SK-N-SH (cell line): ENCODE measurements at regions not wholly inside any gene's neighbourhood (a gene's known extent, or its start where the extent isn't known, plus 50 kb on each side); places are given as distances from the start of the nearest gene placed in this dataset.

Source experiments
- CTCF ChIA-PET: fragments of 300-600, 350-600 bp; formaldehyde crosslinking; extraction: SDS; loops from one replicate; lab custom pipeline; 2021; lab: Yijun Ruan, JAX
- POLR2A ChIA-PET: fragments of 350-600 bp; sonication (Branson Sonifier 250); formaldehyde crosslinking; extraction: SDS; loops from one replicate; lab custom pipeline; 2020; ENCODE audit warnings: antibody characterized with exemption, inconsistent platforms; lab: Yijun Ruan, JAX
- DNase-seq: peaks from one replicate; pipeline ENCODE4 v3.0.0; 2012
- H2AFZ ChIP-seq: fragments of 200-600 bp; sonication (generic); 2 replicates; pipeline ENCODE4 v1.8.1; 2016; ENCODE audit warnings: antibody characterized with exemption, mild to moderate bottlenecking, low read depth
- H3F3A ChIP-seq: fragments of 200-600 bp; sonication (generic); replicated peaks from 2 replicates; pipeline ENCODE3; 2016; ENCODE audit warnings: antibody characterized with exemption, mild to moderate bottlenecking; ENCODE audit not compliant: insufficient read depth
- H3K27ac ChIP-seq, 2 experiments: fragments of 200-500 bp in 1 of 2; fragments of 200-600 bp in 1 of 2; sonication (Bioruptor generic) in 1 of 2; sonication (generic), shearing (Covaris generic) in 1 of 2; 2 replicates each; pipeline versions ENCODE4 v1.5.1 to v1.6.1; 2014 to 2016; ENCODE audit warnings: low read depth in 2 of 2, inconsistent platforms in 1 of 2, low read length in 1 of 2, mild to moderate bottlenecking in 1 of 2, mixed read lengths in 1 of 2
- H3K27me3 ChIP-seq: fragments of 200-600 bp; sonication (generic), shearing (Covaris generic); 2 replicates; pipeline ENCODE4 v1.6.1; 2016; ENCODE audit warnings: mixed run types; ENCODE audit not compliant: insufficient read depth
- H3K36me3 ChIP-seq, 2 experiments: fragments of 200-500 bp in 1 of 2; fragments of 200-600 bp in 1 of 2; sonication (Bioruptor generic) in 1 of 2; sonication (generic) in 1 of 2; replicated peaks in 1 of 2; 2 replicates each; pipeline versions ENCODE3 to v1.5.1; 2014 to 2016; ENCODE audit warnings: low read length in 1 of 2, mild to moderate bottlenecking in 1 of 2; ENCODE audit not compliant: insufficient read depth in 2 of 2, control insufficient read depth in 1 of 2
- H3K4me1 ChIP-seq, 2 experiments: fragments of 200-500 bp in 1 of 2; fragments of 200-600 bp in 1 of 2; sonication (Bioruptor generic) in 1 of 2; sonication (generic), shearing (Covaris generic) in 1 of 2; 2 replicates each; pipeline versions ENCODE4 v1.5.1 to v1.6.1; 2014 to 2016; ENCODE audit warnings: low read depth in 1 of 2, low read length in 1 of 2, mixed run types in 1 of 2; ENCODE audit not compliant: insufficient read depth in 2 of 2, control insufficient read depth in 1 of 2
- H3K4me2 ChIP-seq: fragments of 200-600 bp; sonication (generic), shearing (Covaris generic); 2 replicates; pipeline ENCODE4 v1.6.1; 2017; ENCODE audit warnings: mixed run types
- H3K4me3 ChIP-seq, 2 experiments: fragments of 200-500 bp in 1 of 2; fragments of 200-600 bp in 1 of 2; sonication (Bioruptor generic) in 1 of 2; sonication (generic), shearing (Covaris generic) in 1 of 2; 2 replicates each; pipeline versions ENCODE4 v1.5.1 to v1.8.1; 2014 to 2016; ENCODE audit warnings: low read depth in 2 of 2, inconsistent platforms in 1 of 2, low read length in 1 of 2, mild to moderate bottlenecking in 1 of 2, mixed read lengths in 1 of 2, moderate library complexity in 1 of 2
- H3K79me2 ChIP-seq: fragments of 200-600 bp; sonication (generic); 2 replicates; pipeline ENCODE4 v1.8.1; 2017; ENCODE audit warnings: mild to moderate bottlenecking; ENCODE audit not compliant: insufficient read depth
- H3K9ac ChIP-seq: fragments of 200-600 bp; sonication (generic); 2 replicates; pipeline ENCODE4 v1.6.1; 2017; ENCODE audit warnings: mixed run types
- H3K9me2 ChIP-seq: fragments of 200-600 bp; sonication (generic); 2 replicates; pipeline ENCODE4 v1.6.1; 2017; ENCODE audit warnings: mixed run types
- H3K9me3 ChIP-seq: fragments of 200-600 bp; sonication (generic); 2 replicates; pipeline ENCODE4 v1.6.1; 2017; ENCODE audit warnings: mixed run types, mild to moderate bottlenecking, moderate library complexity
- H4K20me1 ChIP-seq: fragments of 200-600 bp; sonication (generic); 2 replicates; pipeline ENCODE4 v1.6.1; 2017; ENCODE audit warnings: mild to moderate bottlenecking, mixed run types; ENCODE audit not compliant: insufficient read depth
- CHD2 ChIP-seq: fragments of 150-350 bp; IDR thresholded peaks from 2 replicates; pipeline ENCODE4 v1.6.1; 2018; ENCODE audit warnings: low read length; ENCODE audit not compliant: partially characterized antibody
- CTCF ChIP-seq: fragments of 200-600 bp; sonication (generic); IDR thresholded peaks from 2 replicates; pipeline ENCODE4 v1.6.1; 2017; ENCODE audit warnings: antibody characterized with exemption, mild to moderate bottlenecking, moderate library complexity
- EP300 ChIP-seq, 2 experiments: IDR thresholded peaks; 2 replicates each; pipeline versions ENCODE4 v1.4.0 to v1.6.1; 2012; ENCODE audit warnings: borderline replicate concordance in 1 of 2, low read depth in 1 of 2, low read length in 1 of 2
- FOSL2 ChIP-seq: IDR thresholded peaks from 2 replicates; pipeline ENCODE4 v1.4.0; 2012; ENCODE audit warnings: low read depth, mild to moderate bottlenecking, moderate library complexity, borderline replicate concordance
- FOXM1 ChIP-seq: IDR thresholded peaks from 2 replicates; pipeline ENCODE4 v1.4.0; 2012; ENCODE audit warnings: low read depth, mild to moderate bottlenecking
- GABPA ChIP-seq: IDR thresholded peaks from 2 replicates; pipeline ENCODE4 v1.4.0; 2012; ENCODE audit warnings: low read depth, mild to moderate bottlenecking
- IRF3 ChIP-seq: fragments of 150-350 bp; IDR thresholded peaks from 2 replicates; pipeline ENCODE4 v1.6.1; 2016; ENCODE audit warnings: mild to moderate bottlenecking, low read depth, low read length
- JUND ChIP-seq: IDR thresholded peaks from 2 replicates; pipeline ENCODE4 v1.4.0; 2012
- NRF1 ChIP-seq: IDR thresholded peaks from 2 replicates; pipeline ENCODE4 v1.6.1; 2012; ENCODE audit warnings: low read depth, mild to moderate bottlenecking, low read length
- PBX3 ChIP-seq: IDR thresholded peaks from 2 replicates; pipeline ENCODE4; 2012
- POLR2AphosphoS5 ChIP-seq: IDR thresholded peaks from 2 replicates; pipeline ENCODE4 v1.6.1; 2012; ENCODE audit warnings: low read depth, low read length
- RAD21 ChIP-seq: IDR thresholded peaks from 2 replicates; pipeline ENCODE4 v1.6.1; 2012; ENCODE audit warnings: mild to moderate bottlenecking, low read length
- REST ChIP-seq: IDR thresholded peaks from 2 replicates; pipeline ENCODE4 v1.6.1; 2012; ENCODE audit warnings: mild to moderate bottlenecking, low read depth, low read length, moderate library complexity
- RFX5 ChIP-seq: IDR thresholded peaks from 2 replicates; pipeline ENCODE4 v1.6.1; 2012; ENCODE audit warnings: mild to moderate bottlenecking, improper control_type of control experiment, low read length
- SMC3 ChIP-seq: IDR thresholded peaks from 2 replicates; pipeline ENCODE4 v1.6.1; 2012; ENCODE audit warnings: low read depth, low read length, improper control_type of control experiment
- TAF1 ChIP-seq: IDR thresholded peaks from 2 replicates; pipeline ENCODE4 v1.6.1; 2012; ENCODE audit warnings: low read depth, mild to moderate bottlenecking, low read length, moderate library complexity, borderline replicate concordance
- TCF12 ChIP-seq: IDR thresholded peaks from 2 replicates; pipeline ENCODE4 v1.4.0; 2012
- TEAD4 ChIP-seq: IDR thresholded peaks from 2 replicates; pipeline ENCODE4 v1.4.0; 2012; ENCODE audit warnings: mild to moderate bottlenecking, borderline replicate concordance; ENCODE audit not compliant: insufficient read depth
- USF1 ChIP-seq: IDR thresholded peaks from 2 replicates; pipeline ENCODE4 v1.4.0; 2012; ENCODE audit warnings: low read depth, borderline replicate concordance
- USF2 ChIP-seq: fragments of 150-350 bp; IDR thresholded peaks from 2 replicates; pipeline ENCODE4 v1.6.1; 2017; ENCODE audit warnings: antibody characterized with exemption, low read length, low read depth, borderline replicate concordance
- YY1 ChIP-seq: IDR thresholded peaks from 2 replicates; pipeline ENCODE4 v1.4.0; 2012; ENCODE audit warnings: low read depth, mild to moderate bottlenecking
- ZBTB33 ChIP-seq: IDR thresholded peaks from 2 replicates; pipeline ENCODE4 v1.4.0; 2012; ENCODE audit warnings: low read depth, borderline replicate concordance

- DNase-seq: peak; percentile 23
- no peak overlapping the region for H2AFZ ChIP-seq
- peak overlapping the region; percentile 47; the same call in 1 of the 2 replicates for H3K9ac ChIP-seq
- no peaks in the 10 kb centered on the region for H3K27me3 ChIP-seq
- peaks cover 74% of the 10 kb centered on the region for H3F3A ChIP-seq
- H3K36me3 ChIP-seq: peaks cover 2 to 71% of the 10 kb centered on the region in 2 experiments
- no peaks in the 10 kb centered on the region for H4K20me1 ChIP-seq
- H3K9me2 ChIP-seq: no peaks in the 10 kb centered on the region
- H3K9me3 ChIP-seq: no peaks in the 10 kb centered on the region
- ChIA-PET CTCF (interaction anchor here (1.2 to 2.4 kb wide), 3 partner anchors 10 to 189 kb away, joined by 3 to 9 read pairs (median 3); no protein-coding TSS in a partner anchor), POLR2A (no interaction called here)
- no peak overlapping the region for H3K4me3 ChIP-seq
- H3K4me1 ChIP-seq: peaks cover 11 to 47% of the 10 kb centered on the region in 2 experiments
- H3K27ac ChIP-seq: peak overlapping the region; percentile 40 to 99; a peak in 3 of 4 replicates
- H3K4me2 ChIP-seq: 0 out of 2 replicates have a peak overlapping the region, but pooled peaks have one; percentile 29
- H3K79me2 ChIP-seq: peaks cover 64% of the 10 kb centered on the region
- peak; percentile 91 for TF ChIP-seq TCF12
- TF ChIP-seq RFX5: no peak
- TF ChIP-seq YY1: no peak
- no peak for TF ChIP-seq RAD21
- peak; percentile 84 for TF ChIP-seq PBX3
- TF ChIP-seq NRF1: no peak
- peak; percentile 86 for TF ChIP-seq TEAD4
- no peak for TF ChIP-seq TAF1
- no peak for TF ChIP-seq CHD2
- TF ChIP-seq USF1: no peak
- TF ChIP-seq IRF3: no peak
- no peak for TF ChIP-seq USF2
- no peak for TF ChIP-seq REST
- peak; percentile 42; the same call in 1 of the 2 replicates for TF ChIP-seq FOSL2
- TF ChIP-seq FOXM1: 0 out of 2 replicates have a peak, but pooled peaks have one; percentile 70
- peak in 1 of 2 experiments; percentile 89; a peak in 2 of 4 replicates for TF ChIP-seq EP300 (IDR thresholded peaks at IDR 0.05; ENCODE audit: borderline replicate concordance in 1 of 2, low read depth in 1 of 2, low read length in 1 of 2)
- TF ChIP-seq JUND: peak; percentile 75
- peak; percentile 51; the same call in 1 of the 2 replicates for TF ChIP-seq POLR2AphosphoS5
- TF ChIP-seq SMC3: no peak
- TF ChIP-seq CTCF: no peak
- no peak for TF ChIP-seq GABPA
- 0 out of 2 replicates have a peak, but pooled peaks have one; percentile 35 for TF ChIP-seq ZBTB33
Measured at GRCh38 chr2:196266855-196267254, 95.5 kb upstream of the STK17B start.
